ENCODE measurements at regions not wholly inside any gene's neighbourhood (a gene's known extent, or its start where the extent isn't known, plus 50 kb on each side); places are given as distances from the start of the nearest gene placed in this dataset.

GRCh38 chr18:29307982-29308381 lies 1131.1 kb upstream of the CDH2 start:
- no peak for DNase-seq

GRCh38 chr18:29307231-29307630 lies 1130.3 kb upstream of the CDH2 start:
- no peak for DNase-seq

- no peak for DNase-seq
Measured at GRCh38 chr18:29305516-29305915, 1128.6 kb upstream of the CDH2 start.

DNA sequence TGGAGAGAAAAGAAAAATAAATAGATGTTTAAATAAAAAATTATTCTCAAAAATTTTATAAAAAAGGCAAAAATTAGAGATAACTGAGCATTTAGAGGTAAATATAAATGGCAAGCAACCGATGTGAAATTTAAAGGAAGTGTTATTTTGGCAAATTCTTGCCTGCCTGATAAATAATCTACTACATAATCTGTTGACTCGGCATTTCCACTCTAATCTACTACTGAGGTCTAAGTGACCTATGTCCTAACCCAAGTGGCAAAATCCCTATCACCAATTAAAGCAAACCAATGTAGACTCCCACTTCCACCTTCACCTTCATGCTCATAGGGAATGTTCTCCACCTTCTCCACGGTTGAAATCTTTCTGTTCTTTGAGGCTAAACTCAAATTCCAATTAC lies 1124.1 kb upstream of the CDH2 start:
- DNase-seq = no peak

GRCh38 chr18:29285471-29285870 lies 1108.5 kb upstream of the CDH2 start:
- DNase-seq = no peak

GRCh38 chr18:29271501-29271900 lies 1094.6 kb upstream of the CDH2 start:
- no peak for DNase-seq

DNA sequence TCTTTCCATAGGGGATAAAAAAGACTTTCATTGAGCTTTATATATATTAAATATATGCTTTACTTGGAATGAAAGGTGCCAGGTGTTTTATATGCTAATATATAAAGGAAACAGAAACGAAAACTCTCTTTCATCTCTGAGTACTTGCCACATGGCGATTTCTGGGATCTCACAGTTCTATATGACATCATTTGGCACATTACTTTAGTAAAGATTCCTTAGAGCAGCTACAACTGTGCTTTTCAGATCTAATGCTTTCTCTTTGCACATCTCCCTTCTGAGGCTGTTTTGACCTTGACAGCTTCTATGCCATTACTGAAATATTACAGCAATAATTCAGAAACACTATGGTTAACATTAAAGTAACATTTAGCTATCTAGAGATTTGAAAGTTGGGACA lies 1082.9 kb upstream of the CDH2 start:
- no peak for DNase-seq

GRCh38 chr18:29254123-29254522 lies 1077.2 kb upstream of the CDH2 start:
- no peak for DNase-seq

DNA sequence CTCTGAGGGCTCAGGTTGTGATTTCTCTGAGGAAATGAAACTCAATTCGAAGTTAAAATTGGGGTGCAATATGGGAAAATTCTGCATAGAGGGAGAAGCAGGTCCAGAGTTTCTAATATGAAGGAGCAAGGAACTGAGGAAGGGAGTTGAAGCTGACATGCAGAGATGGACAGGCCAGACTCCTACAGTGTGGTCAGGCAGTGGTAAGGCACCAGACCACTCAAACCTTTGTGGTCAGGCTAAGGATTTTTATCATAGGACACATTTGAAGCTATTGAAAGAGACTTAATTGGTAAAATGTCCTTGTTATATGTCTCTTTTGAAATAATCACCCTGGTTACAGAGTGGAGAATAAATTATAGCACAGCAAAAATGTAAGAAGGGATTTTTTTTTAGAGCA lies 1074.8 kb upstream of the CDH2 start:
- no peak for DNase-seq

GRCh38 chr18:29250843-29251242 lies 1073.9 kb upstream of the CDH2 start:
- no peak for DNase-seq

DNA sequence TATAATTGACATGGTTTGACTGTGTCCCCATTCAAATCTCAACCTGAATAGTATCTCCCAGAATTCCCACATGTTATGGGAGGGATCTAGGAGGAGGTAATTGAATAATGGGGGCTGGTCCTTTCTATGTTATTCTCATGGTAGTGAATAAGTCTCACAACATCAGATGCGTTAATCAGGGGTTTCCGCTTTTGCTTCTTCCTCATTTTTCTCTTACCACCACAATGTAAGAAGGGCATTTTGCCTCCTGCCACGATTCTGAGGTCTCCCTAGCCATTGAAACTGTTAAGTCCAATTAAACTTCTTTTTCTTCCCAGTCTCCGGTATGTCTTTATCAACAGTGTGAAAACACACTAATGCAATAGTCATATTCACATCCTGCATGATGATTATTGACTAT lies 1073.3 kb upstream of the CDH2 start:
- peak; percentile 14 to 26 (median 19) for DNase-seq

DNA sequence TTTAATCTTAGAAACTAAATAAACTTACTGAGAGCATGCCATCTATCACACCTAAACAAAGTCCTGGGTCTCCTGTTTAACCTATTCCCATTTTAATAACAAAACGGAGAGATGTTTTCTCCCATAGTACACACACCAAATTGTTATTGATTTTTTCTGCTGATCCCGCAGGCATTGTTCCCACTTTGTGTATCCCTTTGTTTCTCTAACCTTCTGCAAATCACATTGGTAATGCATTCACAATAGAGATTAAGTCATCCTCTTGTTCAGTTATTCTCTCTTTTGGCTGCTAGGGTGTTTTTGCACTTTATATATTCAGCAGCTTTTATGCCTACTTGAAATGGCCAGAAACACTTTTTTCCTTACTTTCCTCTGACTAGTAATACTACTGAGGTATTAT lies 1071.9 kb upstream of the CDH2 start:
- DNase-seq = no peak

DNA sequence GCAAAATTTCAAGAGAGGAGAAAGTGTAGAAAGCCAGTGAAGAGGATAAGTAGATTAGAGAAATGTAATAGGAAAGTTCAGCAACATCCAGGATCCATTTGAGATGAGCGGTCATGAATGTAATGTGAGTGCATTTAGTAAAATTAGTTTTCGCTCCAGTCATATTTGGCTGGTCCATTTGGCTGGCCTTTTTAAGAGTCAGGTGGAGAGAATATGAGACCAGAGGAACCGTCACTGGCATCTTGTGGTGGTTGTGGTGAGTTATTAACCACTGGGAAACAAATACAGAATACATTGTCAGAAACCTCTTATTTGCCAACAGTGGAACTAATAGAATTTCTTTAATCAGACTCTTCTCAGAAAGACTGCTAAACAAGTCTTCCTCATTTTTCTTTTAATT lies 1064.3 kb upstream of the CDH2 start:
- no peak for DNase-seq

DNA sequence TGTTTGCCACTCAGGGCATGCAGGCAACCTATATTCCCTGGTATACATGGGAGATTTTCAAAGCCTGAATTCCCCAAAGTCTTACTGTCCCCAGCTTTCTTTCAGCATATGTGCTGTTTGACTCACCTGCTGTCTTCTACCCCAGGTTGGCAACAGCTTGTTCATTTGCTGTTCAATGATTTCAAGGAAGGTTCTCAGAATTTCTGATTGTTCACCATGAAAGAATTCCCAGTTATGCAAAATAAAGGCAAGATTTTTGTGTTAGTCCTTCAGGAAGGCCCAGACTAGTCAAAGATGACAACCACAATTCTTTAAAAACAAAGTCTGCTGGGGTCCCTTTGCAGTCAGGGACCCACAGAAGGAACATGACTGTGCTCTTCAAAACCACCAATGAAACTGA lies 1057.8 kb upstream of the CDH2 start:
- DNase-seq = no peak

GRCh38 chr18:29226213-29226612 lies 1049.3 kb upstream of the CDH2 start:
- DNase-seq = no peak

GRCh38 chr18:29225351-29225750 lies 1048.4 kb upstream of the CDH2 start:
- DNase-seq = no peak

GRCh38 chr18:29218091-29218490 lies 1041.2 kb upstream of the CDH2 start:
- DNase-seq = no peak

GRCh38 chr18:29217124-29217915 lies 1040.4 kb upstream of the CDH2 start:
- no peak for DNase-seq

DNA sequence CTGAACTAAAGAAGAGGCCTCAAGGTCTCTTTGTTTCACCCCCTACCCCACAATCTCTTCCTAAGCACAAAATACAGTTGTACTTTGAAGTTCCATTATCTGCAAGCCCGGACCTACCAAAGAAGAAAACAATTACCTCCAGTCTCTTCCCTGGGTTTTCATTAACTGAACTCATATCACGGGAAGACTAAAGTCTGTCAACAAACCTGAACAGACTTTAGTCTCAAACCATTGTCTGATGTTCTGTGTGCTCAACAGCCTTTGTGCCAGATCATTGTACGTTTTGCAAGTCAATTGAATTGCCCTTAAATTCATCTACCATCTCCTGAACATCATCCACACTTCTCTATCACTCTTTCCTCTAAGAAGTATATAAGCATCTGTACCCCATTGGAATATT lies 1021.9 kb upstream of the CDH2 start:
- no peak for DNase-seq

- no peak for DNase-seq
Measured at GRCh38 chr18:29196307-29196706, 1019.4 kb upstream of the CDH2 start.

DNA sequence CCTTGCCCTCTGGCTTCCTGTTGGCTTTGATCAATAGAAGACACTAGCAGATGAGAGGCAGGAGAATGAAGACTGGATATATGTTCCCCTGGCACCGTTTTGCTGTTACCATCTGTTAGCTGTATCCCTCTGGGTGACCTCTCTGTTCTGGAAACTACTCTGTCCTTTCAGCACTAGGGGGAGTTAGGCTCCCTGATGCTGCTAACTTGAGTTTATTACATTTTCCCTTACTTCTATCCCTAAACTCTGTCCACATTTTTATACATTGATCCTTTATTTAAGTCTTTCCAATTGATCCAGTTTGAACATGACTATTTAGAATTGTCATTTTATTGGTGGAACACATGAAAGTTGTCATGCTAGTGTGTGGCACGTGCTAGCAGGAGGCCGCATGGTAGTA lies 1014.3 kb upstream of the CDH2 start:
- no peak for DNase-seq

DNA sequence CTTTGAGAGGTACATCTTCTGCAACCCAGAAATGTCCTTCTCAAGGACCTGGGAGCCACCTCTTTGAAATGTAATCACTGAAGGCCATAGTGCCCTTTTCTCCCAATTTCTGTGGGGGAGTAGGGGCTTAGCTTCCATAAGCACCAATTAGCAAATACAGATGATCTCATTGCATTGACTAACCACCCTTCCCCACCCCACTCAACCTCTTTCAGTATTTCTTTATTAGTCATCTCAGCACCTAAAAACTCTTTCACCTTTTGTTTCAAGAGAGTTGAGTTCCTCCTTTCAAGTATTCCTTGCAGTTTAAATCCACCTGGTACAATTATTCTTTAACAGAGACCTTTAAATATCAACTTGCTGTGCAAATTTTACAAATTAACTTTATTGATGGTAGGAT lies 1011.8 kb upstream of the CDH2 start:
- no peak for DNase-seq

GRCh38 chr18:29185801-29186200 lies 1008.9 kb upstream of the CDH2 start:
- no peak for DNase-seq

DNA sequence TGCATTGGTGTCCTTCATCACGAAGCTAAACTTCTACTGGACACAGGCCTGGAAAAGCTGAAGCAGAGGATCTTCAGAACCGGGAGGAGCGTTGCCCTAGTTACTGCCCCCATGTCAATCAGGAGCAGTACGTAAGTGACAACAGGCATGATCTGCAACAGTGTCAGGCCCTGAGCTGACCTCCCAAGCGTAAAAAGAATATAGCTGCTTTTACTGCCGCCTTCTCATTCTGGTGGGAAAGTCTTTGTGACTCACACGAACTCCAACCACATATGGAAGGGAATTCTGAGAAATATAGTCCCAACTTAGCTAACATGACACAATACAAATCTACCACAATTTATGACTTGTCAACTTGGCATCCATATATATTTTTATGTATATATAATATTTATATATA lies 1007.7 kb upstream of the CDH2 start:
- no peak for DNase-seq

GRCh38 chr18:29181151-29181901 lies 1004.4 kb upstream of the CDH2 start:
- no peak for DNase-seq

Measured in suppressor macrophage treated with lipopolysaccharide for 1 hour (primary cell).